Endothelial cell (in vitro differentiated cells): ENCODE measurements at regions not wholly inside any gene's neighbourhood (a gene's known extent, or its start where the extent isn't known, plus 50 kb on each side); places are given as distances from the start of the nearest gene placed in this dataset.

Experiments
- DNase-seq: peaks from one replicate; pipeline ENCODE4 v3.0.0; 2021; ENCODE audit warnings: low spot score
- H3K27ac Mint-ChIP-seq: one replicate; pipeline ENCODE4 v1.8.0; 2021; ENCODE audit warnings: mixed read lengths, inconsistent platforms; ENCODE audit not compliant: unreplicated experiment
- H3K27me3 Mint-ChIP-seq: one replicate; pipeline ENCODE4 v1.8.0; 2021; ENCODE audit warnings: mild to moderate bottlenecking, moderate library complexity, mixed read lengths, inconsistent platforms; ENCODE audit not compliant: unreplicated experiment
- H3K36me3 Mint-ChIP-seq: one replicate; pipeline ENCODE4 v1.8.0; 2021; ENCODE audit warnings: mild to moderate bottlenecking, low read depth, mixed read lengths, inconsistent platforms; ENCODE audit not compliant: unreplicated experiment
- H3K4me1 Mint-ChIP-seq: one replicate; pipeline ENCODE4 v1.8.0; 2021; ENCODE audit warnings: mild to moderate bottlenecking, mixed read lengths, inconsistent platforms; ENCODE audit not compliant: unreplicated experiment
- H3K4me3 Mint-ChIP-seq: one replicate; pipeline ENCODE4 v1.8.0; 2021; ENCODE audit warnings: mild to moderate bottlenecking, mixed read lengths, inconsistent platforms; ENCODE audit not compliant: unreplicated experiment
- H3K9me3 Mint-ChIP-seq: one replicate; pipeline ENCODE4 v1.8.0; 2021; ENCODE audit warnings: mixed read lengths, inconsistent platforms; ENCODE audit not compliant: unreplicated experiment
- CTCF ChIP-seq: fragments of 200-600 bp; sonication (generic); IDR thresholded peaks from one replicate; pipeline ENCODE4 v1.5.0; 2021; ENCODE audit warnings: antibody characterized with exemption; ENCODE audit not compliant: unreplicated experiment

- Mint-ChIP-seq H3K4me1 (no peaks in the 10 kb centered on the region), H3K9me3 (no peaks in the 10 kb centered on the region), H3K36me3 (no peaks in the 10 kb centered on the region), H3K27ac (no peak overlapping the region), H3K27me3 (no peaks in the 10 kb centered on the region), H3K4me3 (no peak overlapping the region)
- no peak for TF ChIP-seq CTCF
- no peak for DNase-seq
These were observed 1063.4 kb upstream of the CHAC2 start for GRCh38 chr2:52704251-52704650.

GRCh38 chr2:52703004-52703403 is 1064.6 kb upstream of the CHAC2 start:
- no peak for TF ChIP-seq CTCF
- Mint-ChIP-seq H3K36me3 (no peaks in the 10 kb centered on the region), H3K27ac (no peak overlapping the region), H3K4me1 (peaks cover 4% of the 10 kb centered on the region), H3K27me3 (no peaks in the 10 kb centered on the region), H3K9me3 (no peaks in the 10 kb centered on the region), H3K4me3 (no peak overlapping the region)
- DNase-seq = no peak

- Mint-ChIP-seq H3K27ac (no peak overlapping the region), H3K36me3 (no peaks in the 10 kb centered on the region), H3K4me1 (peaks cover 4% of the 10 kb centered on the region), H3K4me3 (no peak overlapping the region), H3K27me3 (no peaks in the 10 kb centered on the region), H3K9me3 (no peaks in the 10 kb centered on the region)
- DNase-seq = no peak
- no peak for TF ChIP-seq CTCF
These were observed 1069.2 kb upstream of the CHAC2 start for GRCh38 chr2:52698408-52698807.

DNA sequence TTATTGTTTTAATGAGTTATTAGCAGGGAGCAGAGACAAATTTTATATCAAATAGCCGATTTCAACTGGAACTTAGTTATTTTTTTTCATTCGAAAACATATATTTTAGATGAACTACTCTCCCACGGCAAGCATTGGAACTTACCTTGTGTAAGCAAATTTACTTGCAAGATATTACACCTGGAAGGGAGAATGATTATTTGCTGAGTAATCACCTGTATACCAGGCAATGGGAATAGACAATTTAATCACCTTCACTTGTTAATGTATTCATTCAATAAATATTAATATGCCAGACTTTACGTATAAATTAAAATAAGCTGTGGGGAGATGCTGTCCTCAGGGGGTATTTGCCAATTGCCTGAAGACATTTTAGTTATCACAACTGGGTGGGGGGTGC is 1069.9 kb upstream of the CHAC2 start:
- no peak for TF ChIP-seq CTCF
- Mint-ChIP-seq H3K36me3 (no peaks in the 10 kb centered on the region), H3K27me3 (no peaks in the 10 kb centered on the region), H3K4me1 (peaks cover 4% of the 10 kb centered on the region), H3K27ac (no peak overlapping the region), H3K4me3 (no peak overlapping the region), H3K9me3 (no peaks in the 10 kb centered on the region)
- no peak for DNase-seq

- H3K27ac Mint-ChIP-seq = no peak overlapping the region
- TF ChIP-seq CTCF = no peak
- H3K4me1 Mint-ChIP-seq = peaks cover 4% of the 10 kb centered on the region
- H3K27me3 Mint-ChIP-seq = no peaks in the 10 kb centered on the region
- DNase-seq = no peak
- no peak overlapping the region for H3K4me3 Mint-ChIP-seq
- no peaks in the 10 kb centered on the region for H3K9me3 Mint-ChIP-seq
- H3K36me3 Mint-ChIP-seq = no peaks in the 10 kb centered on the region
These were observed 1071.9 kb upstream of the CHAC2 start for GRCh38 chr2:52695731-52696130.
